WI38 (cell line): ENCODE measurements at regions not wholly inside any gene's neighbourhood (a gene's known extent, or its start where the extent isn't known, plus 50 kb on each side); places are given as distances from the start of the nearest gene placed in this dataset.

Source experiments
- H3K4me3 ChIP-seq: 2 replicates; pipeline ENCODE4 v1.5.1; 2011; ENCODE audit warnings: low read depth, mild to moderate bottlenecking, control low read depth, low read length
- CTCF ChIP-seq: IDR thresholded peaks from 2 replicates; pipeline ENCODE4 v1.5.1; 2012; ENCODE audit warnings: low read depth, mild to moderate bottlenecking, control low read depth, low read length

GRCh38 chr18:65073060-65073550 lies 677.7 kb upstream of the CDH7 start:
- H3K4me3 ChIP-seq, result no peak overlapping the region
- TF ChIP-seq CTCF, result no peak

- TF ChIP-seq CTCF, result no peak
- H3K4me3 ChIP-seq, result no peak overlapping the region
Observed at GRCh38 chr18:65057439-65058083, 693.3 kb upstream of the CDH7 start.

GRCh38 chr18:65056575-65056974 lies 694.2 kb upstream of the CDH7 start:
- TF ChIP-seq CTCF, result no peak
- H3K4me3 ChIP-seq, result no peak overlapping the region

GRCh38 chr18:65049586-65049985 lies 701.2 kb upstream of the CDH7 start:
- TF ChIP-seq CTCF, result no peak
- no peak overlapping the region for H3K4me3 ChIP-seq

- TF ChIP-seq CTCF, result no peak
- no peak overlapping the region for H3K4me3 ChIP-seq
Observed at GRCh38 chr18:65039578-65039977, 711.2 kb upstream of the CDH7 start.

GRCh38 chr18:65035701-65036100 lies 715.1 kb upstream of the CDH7 start:
- no peak overlapping the region for H3K4me3 ChIP-seq
- no peak for TF ChIP-seq CTCF

GRCh38 chr18:65025756-65026155 lies 725.1 kb upstream of the CDH7 start:
- TF ChIP-seq CTCF, result no peak

More at GRCh38 chr18:65025756-65026155, 725.1 kb upstream of the CDH7 start:
- H3K4me3 ChIP-seq, result no peak overlapping the region
